HCEC 1CT (cell line): ENCODE measurements at regions not wholly inside any gene's neighbourhood (a gene's known extent, or its start where the extent isn't known, plus 50 kb on each side); places are given as distances from the start of the nearest gene placed in this dataset.

Experiments used
- DNase-seq: peaks from one replicate; pipeline ENCODE4 v3.0.0-alpha.2; 2017

GRCh38 chr2:175236930-175237329 lies 55.4 kb upstream of the ATP5MC3 start:
- DNase-seq, result no peak

- DNase-seq, result no peak
Observed at GRCh38 chr2:175234650-175235049, 53.1 kb upstream of the ATP5MC3 start.

GRCh38 chr2:175234153-175234552 lies 52.6 kb upstream of the ATP5MC3 start:
- peak; percentile 19 for DNase-seq

GRCh38 chr2:175233135-175233719 lies 51.7 kb upstream of the ATP5MC3 start:
- peak; percentile 82 for DNase-seq
